ENCODE measurements at regions not wholly inside any gene's neighbourhood (a gene's known extent, or its start where the extent isn't known, plus 50 kb on each side); places are given as distances from the start of the nearest gene placed in this dataset.

DNA sequence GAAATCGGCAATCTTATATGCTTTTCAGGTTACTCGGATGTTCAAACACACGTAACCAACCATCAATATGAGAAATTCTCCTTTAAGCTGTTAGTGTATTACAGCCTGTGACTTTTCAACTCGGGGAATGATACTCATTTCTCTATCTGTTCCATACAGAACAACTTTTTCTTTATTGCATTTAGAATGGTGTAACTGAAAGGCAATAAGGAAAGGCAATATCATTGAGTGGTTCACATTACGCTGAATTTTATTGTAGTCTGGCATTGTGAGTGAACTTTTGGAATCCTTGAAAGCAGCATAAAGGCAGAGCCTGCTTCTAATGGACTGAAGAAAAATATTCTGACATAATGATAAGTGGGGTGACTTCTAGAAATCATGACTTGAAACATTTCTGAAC, 54.4 kb upstream of the MEF2C start:
- no peak for DNase-seq

DNA sequence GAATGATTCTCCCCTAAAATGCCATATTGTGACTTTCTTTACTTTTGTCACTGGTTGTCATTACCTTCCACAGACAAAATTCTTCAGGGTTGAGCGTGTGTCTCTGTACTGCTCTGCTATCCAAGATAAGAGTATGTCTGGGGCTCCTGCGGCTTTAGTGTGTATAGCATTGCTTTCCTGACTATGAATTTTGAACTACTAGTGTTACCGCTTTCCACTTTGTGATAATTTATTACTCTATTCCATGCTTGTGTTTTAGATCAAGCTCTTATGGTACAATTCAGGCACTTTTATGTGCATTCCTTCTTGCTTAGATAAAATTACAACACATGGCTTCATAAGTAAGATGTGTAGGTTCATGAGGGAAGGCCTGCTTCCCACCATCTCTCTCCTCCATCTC, 51.5 kb upstream of the MEF2C start:
- DNase-seq = no peak

All from effector CD4-positive, alpha-beta T cell (primary cell).